Breast epithelium (tissue), 4 donors: ENCODE measurements at regions not wholly inside any gene's neighbourhood (a gene's known extent, or its start where the extent isn't known, plus 50 kb on each side); places are given as distances from the start of the nearest gene placed in this dataset.

Experiments
- DNase-seq, 2 donors: peaks; one replicate each; pipeline ENCODE4 v3.0.0-alpha.2; 2019; ENCODE audit warnings: low spot score in 2 of 2
- H3K27ac ChIP-seq, 2 donors: fragments of 200-600 bp; sonication (generic) in 1 of 2; one replicate each; pipeline ENCODE4 v1.5.1; 2016 to 2019; ENCODE audit warnings: mild to moderate bottlenecking in 1 of 2
- H3K27me3 ChIP-seq, 2 donors: fragments of 200-600 bp; sonication (generic) in 1 of 2; one replicate each; pipeline versions ENCODE4 v1.5.1 to v1.6.0; 2017 to 2019; ENCODE audit warnings: control low read depth in 1 of 2, mild to moderate bottlenecking in 1 of 2
- H3K36me3 ChIP-seq: fragments of 200-600 bp; one replicate; pipeline ENCODE4 v1.5.1; 2019
- H3K4me1 ChIP-seq, 2 donors: fragments of 200-600 bp; sonication (generic); one replicate each; pipeline ENCODE4 v1.5.1; 2016 to 2019; ENCODE audit warnings: control low read depth in 1 of 2
- H3K4me3 ChIP-seq, 3 donors: fragments of 200-600 bp; sonication (generic); 1 replicate in 2 of 3; 2 replicates in 1 of 3; pipeline ENCODE4 v1.5.1; 2016 to 2019; ENCODE audit warnings: mild to moderate bottlenecking in 3 of 3, moderate library complexity in 2 of 3
- H3K9me3 ChIP-seq, 2 donors: fragments of 200-600 bp; sonication (generic) in 1 of 2; one replicate each; pipeline ENCODE4 v1.5.1; 2016 to 2019; ENCODE audit warnings: control low read depth in 1 of 2
- POLR2A ChIP-seq: fragments of 450-650 bp; IDR thresholded peaks from one replicate; pipeline ENCODE4 v1.6.1; 2016; ENCODE audit warnings: antibody characterized with exemption, mild to moderate bottlenecking, moderate library complexity
- POLR2AphosphoS5 ChIP-seq, 3 donors: sonication (generic); formaldehyde crosslinking; IDR thresholded peaks; one replicate each; pipeline ENCODE4 v1.6.1; 2017; ENCODE audit warnings: antibody characterized with exemption in 3 of 3
- intact Hi-C: fragments of 100-400 bp; cut with DNase I; formaldehyde crosslinking; loops from one replicate; pipeline ENCODE4 v1.15.1; 2023; ENCODE audit warnings: low total_unique reads
- TF ChIP-seq, protein P1 (sequence below), 3 donors: fragments of 450-650 bp; IDR thresholded peaks; one replicate each; pipeline ENCODE4 v1.5.1; 2016 to 2017; ENCODE audit warnings: antibody characterized with exemption in 3 of 3, mild to moderate bottlenecking in 3 of 3, moderate library complexity in 3 of 3

DNA sequence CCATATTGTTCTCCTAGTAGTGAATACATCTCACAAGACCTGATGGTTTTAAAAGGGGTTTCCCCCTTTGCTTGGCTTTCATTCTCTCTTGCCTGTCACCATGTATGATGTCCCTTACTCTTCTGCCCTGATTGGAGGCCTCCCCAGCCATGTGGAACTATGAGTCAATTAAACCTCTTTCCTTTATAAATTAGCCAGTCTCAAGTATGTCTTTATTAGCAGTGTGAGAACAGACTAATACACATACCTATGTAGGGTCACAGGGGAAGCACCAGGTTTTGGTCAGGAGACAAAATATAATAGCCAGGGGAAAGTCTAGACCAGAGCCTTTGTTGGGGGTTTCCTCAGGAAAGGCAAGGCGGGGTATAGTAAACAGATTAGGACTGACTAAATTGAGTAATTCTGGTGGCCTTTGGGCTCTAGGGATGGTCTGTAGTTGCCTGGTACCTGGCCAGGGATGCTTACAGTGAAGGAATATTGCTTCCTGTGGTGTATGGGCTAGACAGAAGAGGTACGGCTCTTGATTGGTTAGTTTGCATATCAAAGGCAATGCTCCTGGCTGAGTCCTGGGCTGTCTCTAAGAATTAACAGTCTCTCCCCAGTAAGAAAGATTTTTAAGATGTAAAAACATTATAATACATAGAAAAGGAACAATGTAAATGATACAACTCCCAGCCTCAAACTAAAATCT lies 254.5 kb downstream of the ELAVL2 start:
- H3K27me3 ChIP-seq, result no peaks in the 10 kb centered on the region
- H3K4me1 ChIP-seq, result no peaks in the 10 kb centered on the region
- TF ChIP-seq POLR2A (no peak), POLR2AphosphoS5 (IDR thresholded peaks at IDR 0.05) (no peak)
- TF ChIP-seq, protein P1, sequence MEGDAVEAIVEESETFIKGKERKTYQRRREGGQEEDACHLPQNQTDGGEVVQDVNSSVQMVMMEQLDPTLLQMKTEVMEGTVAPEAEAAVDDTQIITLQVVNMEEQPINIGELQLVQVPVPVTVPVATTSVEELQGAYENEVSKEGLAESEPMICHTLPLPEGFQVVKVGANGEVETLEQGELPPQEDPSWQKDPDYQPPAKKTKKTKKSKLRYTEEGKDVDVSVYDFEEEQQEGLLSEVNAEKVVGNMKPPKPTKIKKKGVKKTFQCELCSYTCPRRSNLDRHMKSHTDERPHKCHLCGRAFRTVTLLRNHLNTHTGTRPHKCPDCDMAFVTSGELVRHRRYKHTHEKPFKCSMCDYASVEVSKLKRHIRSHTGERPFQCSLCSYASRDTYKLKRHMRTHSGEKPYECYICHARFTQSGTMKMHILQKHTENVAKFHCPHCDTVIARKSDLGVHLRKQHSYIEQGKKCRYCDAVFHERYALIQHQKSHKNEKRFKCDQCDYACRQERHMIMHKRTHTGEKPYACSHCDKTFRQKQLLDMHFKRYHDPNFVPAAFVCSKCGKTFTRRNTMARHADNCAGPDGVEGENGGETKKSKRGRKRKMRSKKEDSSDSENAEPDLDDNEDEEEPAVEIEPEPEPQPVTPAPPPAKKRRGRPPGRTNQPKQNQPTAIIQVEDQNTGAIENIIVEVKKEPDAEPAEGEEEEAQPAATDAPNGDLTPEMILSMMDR (IDR thresholded peaks at IDR 0.05), result no peak
- H3K9me3 ChIP-seq, result no peaks in the 10 kb centered on the region
- intact Hi-C loops, result no loop called here
- no peak for DNase-seq
- no peak overlapping the region for H3K27ac ChIP-seq
- no peaks in the 10 kb centered on the region for H3K36me3 ChIP-seq
- no peak overlapping the region for H3K4me3 ChIP-seq

DNA sequence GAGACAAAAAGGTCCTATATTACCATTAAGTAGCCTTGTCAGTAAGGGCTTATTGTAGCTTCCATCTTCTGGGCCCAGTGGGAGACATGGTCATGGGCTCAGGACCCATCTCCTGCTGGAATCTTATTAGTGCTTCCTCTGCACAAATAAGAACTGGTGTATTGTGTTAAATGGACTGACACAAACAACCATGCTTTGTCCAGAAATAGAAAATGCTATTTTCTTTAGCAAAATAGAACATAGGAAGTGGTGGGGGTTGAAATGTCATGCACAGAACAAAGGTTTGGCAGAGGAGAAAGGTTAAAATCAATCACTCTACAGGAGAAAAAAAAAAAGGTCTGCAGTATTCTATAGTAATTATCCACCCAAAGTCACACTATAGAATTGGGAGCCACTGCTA lies 252.2 kb downstream of the ELAVL2 start:
- DNase-seq, result no peak
- Histone ChIP-seq H3K9me3 (no peaks in the 10 kb centered on the region), H3K36me3 (no peaks in the 10 kb centered on the region), H3K4me3 (no peak overlapping the region), H3K27me3 (no peaks in the 10 kb centered on the region), H3K27ac (no peak overlapping the region), H3K4me1 (no peaks in the 10 kb centered on the region)
- no peak for TF ChIP-seq POLR2A
- no peak for TF ChIP-seq POLR2AphosphoS5 (IDR thresholded peaks at IDR 0.05)
- TF ChIP-seq, protein P1 (IDR thresholded peaks at IDR 0.05), result no peak
- intact Hi-C loops, result no loop called here

DNA sequence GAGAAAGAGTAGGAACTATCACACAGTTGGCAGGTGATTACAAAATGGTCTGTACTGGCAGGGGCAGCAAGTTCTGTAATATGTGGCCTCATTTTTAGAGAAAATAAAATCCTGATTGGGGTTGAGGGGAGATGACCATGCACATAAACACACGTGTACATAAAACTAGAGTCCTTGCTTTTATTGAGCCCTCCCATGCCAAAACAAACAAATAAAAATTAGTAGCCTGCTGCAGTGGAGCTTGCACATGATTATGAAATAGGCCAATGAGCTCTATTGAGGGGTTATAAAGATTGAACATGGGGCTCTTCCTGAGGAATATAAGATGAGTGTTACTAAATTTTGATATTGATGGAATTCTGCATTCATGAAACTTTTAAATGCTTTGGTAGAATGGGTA lies 248.4 kb downstream of the ELAVL2 start:
- no peak overlapping the region for H3K27ac ChIP-seq
- no peaks in the 10 kb centered on the region for H3K4me1 ChIP-seq
- H3K27me3 ChIP-seq, result no peaks in the 10 kb centered on the region
- no peaks in the 10 kb centered on the region for H3K9me3 ChIP-seq
- H3K4me3 ChIP-seq, result no peak overlapping the region
- DNase-seq, result no peak
- intact Hi-C loops, result no loop called here
- no peak for TF ChIP-seq POLR2AphosphoS5 (IDR thresholded peaks at IDR 0.05)
- TF ChIP-seq, protein P1 (IDR thresholded peaks at IDR 0.05), result no peak
- TF ChIP-seq POLR2A, result no peak
- H3K36me3 ChIP-seq, result no peaks in the 10 kb centered on the region

DNA sequence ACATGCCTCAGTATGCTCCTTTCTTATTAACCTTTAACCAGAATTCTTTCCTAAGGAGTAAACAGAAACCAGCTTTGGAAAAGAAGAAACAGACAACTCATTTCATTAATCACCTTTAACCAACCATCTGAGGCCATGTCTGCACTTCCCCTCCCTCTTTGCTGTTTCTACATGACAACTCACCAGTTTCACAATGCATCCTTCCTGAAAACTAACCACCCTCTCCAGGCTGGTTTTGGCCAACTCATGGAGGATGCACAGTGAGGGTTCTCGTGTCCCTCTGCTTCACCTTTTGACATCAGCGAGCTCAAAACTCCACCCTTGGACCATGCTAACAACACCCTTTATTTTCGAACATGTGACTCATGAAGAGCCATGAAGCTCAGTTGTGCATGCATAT lies 244.1 kb downstream of the ELAVL2 start:
- Histone ChIP-seq H3K27ac (no peak overlapping the region), H3K4me1 (no peaks in the 10 kb centered on the region), H3K9me3 (no peaks in the 10 kb centered on the region), H3K27me3 (no peaks in the 10 kb centered on the region), H3K4me3 (no peak overlapping the region), H3K36me3 (no peaks in the 10 kb centered on the region)
- TF ChIP-seq POLR2AphosphoS5 (IDR thresholded peaks at IDR 0.05), result no peak
- TF ChIP-seq POLR2A, result no peak
- TF ChIP-seq, protein P1 (IDR thresholded peaks at IDR 0.05), result no peak
- no peak for DNase-seq
- intact Hi-C loops, result no loop called here

DNA sequence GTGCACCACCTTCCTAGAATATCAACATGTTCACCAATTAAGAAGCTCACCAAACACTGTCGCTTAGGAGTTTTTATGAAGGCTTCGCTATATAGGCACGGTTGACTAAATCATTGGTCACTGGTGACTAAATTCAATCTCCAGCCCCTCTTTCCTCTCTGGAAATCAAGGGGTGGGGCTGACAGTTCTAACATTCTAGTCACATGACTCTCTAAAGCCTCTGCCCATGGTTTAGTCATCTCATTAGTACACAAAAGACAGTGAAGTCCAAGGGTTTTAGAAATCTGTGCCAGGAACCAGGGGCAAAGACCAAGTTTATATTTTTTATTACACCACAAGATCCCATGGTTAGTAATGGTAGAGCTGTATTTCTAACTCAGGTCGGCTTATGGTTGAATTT lies 243.2 kb downstream of the ELAVL2 start:
- DNase-seq, result no peak
- Histone ChIP-seq H3K4me1 (no peaks in the 10 kb centered on the region), H3K36me3 (no peaks in the 10 kb centered on the region), H3K9me3 (no peaks in the 10 kb centered on the region), H3K27ac (no peak overlapping the region), H3K27me3 (no peaks in the 10 kb centered on the region), H3K4me3 (no peak overlapping the region)
- intact Hi-C loops, result no loop called here
- TF ChIP-seq POLR2A, result no peak
- TF ChIP-seq, protein P1 (IDR thresholded peaks at IDR 0.05), result no peak
- no peak for TF ChIP-seq POLR2AphosphoS5 (IDR thresholded peaks at IDR 0.05)
